HG02798 (cell line): ENCODE measurements at regions not wholly inside any gene's neighbourhood (a gene's known extent, or its start where the extent isn't known, plus 50 kb on each side); places are given as distances from the start of the nearest gene placed in this dataset.
"Not testable (repeated sequence)": the region's sequence is repeated elsewhere in the genome, so short reads cannot be mapped to it uniquely, and the experiment has no call there.

Experiments
- ATAC-seq: cut with Tn5 transposase; IDR thresholded peaks from one replicate; pipeline ENCODE4 v1.9.1; 2021; ENCODE audit warnings: mild to moderate bottlenecking; ENCODE audit not compliant: unreplicated experiment, poor library complexity

GRCh38 chr2:129800686-129801085 lies 178.8 kb upstream of the RAB6C start:
- ATAC-seq: no peak

GRCh38 chr2:129801575-129801974 lies 177.9 kb upstream of the RAB6C start:
- ATAC-seq: no peak

- no peak for ATAC-seq
Measured at GRCh38 chr2:129802290-129802689, 177.2 kb upstream of the RAB6C start.

- ATAC-seq: no peak
Measured at GRCh38 chr2:129803032-129803431, 176.4 kb upstream of the RAB6C start.

GRCh38 chr2:129803871-129804270 lies 175.6 kb upstream of the RAB6C start:
- ATAC-seq: no peak

GRCh38 chr2:129805899-129806298 lies 173.6 kb upstream of the RAB6C start:
- no peak for ATAC-seq

GRCh38 chr2:129806317-129806716 lies 173.1 kb upstream of the RAB6C start:
- no peak for ATAC-seq

- ATAC-seq: no peak
Measured at GRCh38 chr2:129806990-129807389, 172.5 kb upstream of the RAB6C start.

- not testable (repeated sequence) for ATAC-seq
Measured at GRCh38 chr2:129807642-129808338, 171.7 kb upstream of the RAB6C start.

GRCh38 chr2:129810521-129810920 lies 168.9 kb upstream of the RAB6C start:
- no peak for ATAC-seq

GRCh38 chr2:129812071-129812470 lies 167.4 kb upstream of the RAB6C start:
- peak; percentile 73 for ATAC-seq

GRCh38 chr2:129812654-129813053 lies 166.8 kb upstream of the RAB6C start:
- no peak for ATAC-seq

- no peak for ATAC-seq
Measured at GRCh38 chr2:129813404-129813803, 166.1 kb upstream of the RAB6C start.

GRCh38 chr2:129816813-129817574 lies 162.5 kb upstream of the RAB6C start:
- no peak for ATAC-seq

GRCh38 chr2:129819855-129820254 lies 159.6 kb upstream of the RAB6C start:
- ATAC-seq: no peak

GRCh38 chr2:129820908-129821307 lies 158.6 kb upstream of the RAB6C start:
- ATAC-seq: no peak

GRCh38 chr2:129821445-129821844 lies 158.0 kb upstream of the RAB6C start:
- ATAC-seq: no peak

GRCh38 chr2:129823044-129823443 lies 156.4 kb upstream of the RAB6C start:
- no peak for ATAC-seq

GRCh38 chr2:129827311-129828090 lies 152.0 kb upstream of the RAB6C start:
- ATAC-seq: no peak

GRCh38 chr2:129828792-129829191 lies 150.7 kb upstream of the RAB6C start:
- ATAC-seq: no peak

- no peak for ATAC-seq
Measured at GRCh38 chr2:129829588-129829987, 149.9 kb upstream of the RAB6C start.
